ENCODE measurements at regions not wholly inside any gene's neighbourhood (a gene's known extent, or its start where the extent isn't known, plus 50 kb on each side); places are given as distances from the start of the nearest gene placed in this dataset.

GRCh38 chr15:31799715-31800321 lies 230.5 kb upstream of the CHRNA7 start:
- TF ChIP-seq CTCF (IDR thresholded peaks at IDR 0.05; ENCODE audit: low read depth, low read length, missing control alignments): no peak
- H3K4me3 ChIP-seq (replicated peaks; ENCODE audit: low read depth, low read length): no peak overlapping the region
- DNase-seq (ENCODE audit: extremely low read depth, low read depth): no peak

DNA sequence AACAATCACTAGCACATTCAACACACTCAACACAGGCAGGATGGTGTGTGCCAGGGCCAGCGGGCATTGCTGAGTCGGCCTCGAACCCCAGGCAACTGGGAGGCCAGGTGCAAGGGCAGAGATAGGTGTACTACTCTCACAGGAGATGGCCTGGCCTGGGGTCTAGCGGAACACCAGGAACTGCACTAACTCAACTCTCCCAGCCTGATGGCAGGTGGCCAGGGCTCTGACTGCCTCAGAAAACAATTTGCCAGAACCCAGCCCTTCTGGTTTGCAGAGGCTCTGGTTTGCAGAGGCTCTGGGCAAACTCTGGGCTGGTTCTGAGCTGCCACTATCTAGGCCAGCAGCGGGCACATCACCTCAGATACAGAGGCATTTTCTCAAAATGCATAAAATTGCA lies 229.2 kb upstream of the CHRNA7 start:
- no peak for DNase-seq (ENCODE audit: extremely low read depth, low read depth)
- no peak overlapping the region for H3K4me3 ChIP-seq (replicated peaks; ENCODE audit: low read depth, low read length)

DNA sequence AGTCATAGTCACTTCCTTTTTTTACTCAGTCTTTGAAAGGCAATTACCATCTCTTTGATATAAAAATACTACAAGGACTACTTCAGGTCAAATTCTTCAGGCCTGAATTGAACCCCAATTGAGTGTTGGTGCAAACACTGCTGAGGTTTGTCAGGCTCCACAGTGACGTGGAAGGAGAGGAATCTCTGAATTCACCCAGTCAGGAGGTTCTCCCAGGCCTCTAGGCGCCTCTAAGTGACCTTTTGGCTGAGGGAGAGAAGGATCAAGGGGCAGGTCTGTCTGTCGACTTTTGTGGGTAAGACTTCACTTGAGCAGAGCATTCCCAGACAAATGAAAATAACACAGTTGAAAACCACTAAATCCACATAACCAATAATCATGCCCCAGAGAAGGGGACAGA lies 227.6 kb upstream of the CHRNA7 start:
- no peak for DNase-seq (ENCODE audit: extremely low read depth, low read depth)
- TF ChIP-seq CTCF (IDR thresholded peaks at IDR 0.05; ENCODE audit: low read depth, low read length, missing control alignments): no peak
- no peak overlapping the region for H3K4me3 ChIP-seq (replicated peaks; ENCODE audit: low read depth, low read length)

More for the DNA sequence above, 229.2 kb upstream of the CHRNA7 start:
- no peak for TF ChIP-seq CTCF (IDR thresholded peaks at IDR 0.05; ENCODE audit: low read depth, low read length, missing control alignments)

GRCh38 chr15:31803388-31803884 lies 226.9 kb upstream of the CHRNA7 start:
- no peak overlapping the region for H3K4me3 ChIP-seq (replicated peaks; ENCODE audit: low read depth, low read length)
- no peak for DNase-seq (ENCODE audit: extremely low read depth, low read depth)
- TF ChIP-seq CTCF (IDR thresholded peaks at IDR 0.05; ENCODE audit: low read depth, low read length, missing control alignments): no peak

DNA sequence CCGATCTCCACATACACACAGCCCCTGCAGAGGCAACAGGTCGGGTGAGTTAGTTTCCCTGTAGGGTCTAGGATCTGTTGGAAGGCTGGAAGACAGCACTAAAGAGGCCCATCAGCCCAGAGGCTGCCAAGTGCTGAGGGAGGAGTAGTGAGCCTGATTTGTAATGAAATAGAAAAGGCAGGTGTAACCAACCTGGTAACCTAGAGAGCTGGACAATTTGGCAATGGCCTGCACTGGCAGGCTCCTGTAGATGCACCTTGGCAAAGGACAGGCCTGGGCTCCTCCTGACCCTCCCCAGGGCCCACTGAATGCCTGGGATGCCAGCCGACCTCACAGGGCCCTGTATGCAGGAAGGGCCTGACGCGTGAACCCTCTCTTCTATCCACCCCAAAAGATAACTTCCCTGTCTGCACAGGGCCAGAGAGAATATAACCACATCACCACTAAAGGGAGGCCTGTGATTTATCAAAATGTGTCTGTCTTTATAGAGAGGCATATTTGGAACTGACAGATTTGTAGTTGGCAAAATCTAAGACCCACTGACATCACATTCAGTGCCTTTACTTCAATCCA lies 225.1 kb upstream of the CHRNA7 start:
- no peak for TF ChIP-seq CTCF (IDR thresholded peaks at IDR 0.05; ENCODE audit: low read depth, low read length, missing control alignments)
- H3K4me3 ChIP-seq (replicated peaks; ENCODE audit: low read depth, low read length): no peak overlapping the region
- no peak for DNase-seq (ENCODE audit: extremely low read depth, low read depth)

DNA sequence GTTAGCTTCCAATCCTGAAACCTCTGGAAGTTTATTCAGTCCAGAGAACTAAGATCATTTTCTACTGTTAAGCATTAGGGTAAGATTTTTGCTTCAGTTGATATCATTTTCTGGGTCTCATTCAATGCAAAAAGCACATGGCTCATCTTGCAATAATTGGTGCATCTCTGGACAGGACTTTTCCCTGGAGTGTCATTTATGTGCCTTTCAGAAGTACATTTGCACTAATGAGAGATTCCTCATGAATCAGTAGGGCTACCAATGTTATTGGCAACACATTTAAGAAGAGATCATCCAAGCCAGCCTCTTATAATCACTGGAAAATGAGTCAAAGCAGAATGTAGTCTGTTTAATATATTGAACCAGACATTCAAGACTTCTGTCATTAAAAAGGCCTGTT lies 224.2 kb upstream of the CHRNA7 start:
- no peak overlapping the region for H3K4me3 ChIP-seq (replicated peaks; ENCODE audit: low read depth, low read length)
- no peak for DNase-seq (ENCODE audit: extremely low read depth, low read depth)
- TF ChIP-seq CTCF (IDR thresholded peaks at IDR 0.05; ENCODE audit: low read depth, low read length, missing control alignments): no peak
